Thyroid gland (tissue), 4 donors: ENCODE measurements at regions not wholly inside any gene's neighbourhood (a gene's known extent, or its start where the extent isn't known, plus 50 kb on each side); places are given as distances from the start of the nearest gene placed in this dataset.

ENCODE experiments used
- POLR2A ChIP-seq, 2 donors: fragments of 450-650 bp; IDR thresholded peaks; one replicate each; pipeline ENCODE4 v1.6.1; 2017; ENCODE audit warnings: antibody characterized with exemption in 2 of 2, mild to moderate bottlenecking in 2 of 2, moderate library complexity in 1 of 2
- TF ChIP-seq, protein P1 (sequence below), 6 experiments: fragments of 200-600 bp in 3 of 6; fragments of 450-650 bp in 3 of 6; sonication (generic) in 3 of 6; IDR thresholded peaks; one replicate each; pipeline ENCODE4 v1.5.1; 2016 to 2019; ENCODE audit warnings: antibody characterized with exemption in 6 of 6, mild to moderate bottlenecking in 2 of 6, inconsistent platforms in 1 of 6, moderate library complexity in 1 of 6

DNA sequence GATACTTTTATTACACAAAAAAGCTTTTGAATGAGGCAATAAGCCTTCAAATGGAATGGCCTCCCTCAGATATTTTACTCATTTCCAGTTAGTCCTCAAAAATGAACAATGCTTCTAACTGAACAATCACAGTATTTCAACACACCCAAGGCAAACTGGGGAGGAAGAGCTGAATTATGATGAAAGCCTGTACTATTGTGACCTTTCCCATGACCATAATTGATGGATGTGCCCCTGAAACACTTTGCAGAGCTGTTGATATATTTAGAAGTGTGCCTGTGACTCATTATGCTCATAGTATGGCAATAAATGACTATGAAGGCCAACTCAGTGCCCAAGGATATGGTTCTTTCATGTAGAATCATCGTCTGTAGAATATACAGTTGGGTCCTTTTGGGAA is 248.1 kb downstream of the AHR start:
- TF ChIP-seq, protein P1, sequence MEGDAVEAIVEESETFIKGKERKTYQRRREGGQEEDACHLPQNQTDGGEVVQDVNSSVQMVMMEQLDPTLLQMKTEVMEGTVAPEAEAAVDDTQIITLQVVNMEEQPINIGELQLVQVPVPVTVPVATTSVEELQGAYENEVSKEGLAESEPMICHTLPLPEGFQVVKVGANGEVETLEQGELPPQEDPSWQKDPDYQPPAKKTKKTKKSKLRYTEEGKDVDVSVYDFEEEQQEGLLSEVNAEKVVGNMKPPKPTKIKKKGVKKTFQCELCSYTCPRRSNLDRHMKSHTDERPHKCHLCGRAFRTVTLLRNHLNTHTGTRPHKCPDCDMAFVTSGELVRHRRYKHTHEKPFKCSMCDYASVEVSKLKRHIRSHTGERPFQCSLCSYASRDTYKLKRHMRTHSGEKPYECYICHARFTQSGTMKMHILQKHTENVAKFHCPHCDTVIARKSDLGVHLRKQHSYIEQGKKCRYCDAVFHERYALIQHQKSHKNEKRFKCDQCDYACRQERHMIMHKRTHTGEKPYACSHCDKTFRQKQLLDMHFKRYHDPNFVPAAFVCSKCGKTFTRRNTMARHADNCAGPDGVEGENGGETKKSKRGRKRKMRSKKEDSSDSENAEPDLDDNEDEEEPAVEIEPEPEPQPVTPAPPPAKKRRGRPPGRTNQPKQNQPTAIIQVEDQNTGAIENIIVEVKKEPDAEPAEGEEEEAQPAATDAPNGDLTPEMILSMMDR (IDR thresholded peaks at IDR 0.05): no peak
- no peak for TF ChIP-seq POLR2A (IDR thresholded peaks at IDR 0.05)
